CD4-positive, alpha-beta T cell (primary cell): ENCODE measurements at regions not wholly inside any gene's neighbourhood (a gene's known extent, or its start where the extent isn't known, plus 50 kb on each side); places are given as distances from the start of the nearest gene placed in this dataset.

Experiments
- ATAC-seq: fragments of 200-7000 bp; cut with Tn5 transposase; one replicate; pipeline ENCODE4 v1.10.0; 2022; ENCODE audit warnings: mild to moderate bottlenecking; ENCODE audit not compliant: poor library complexity
- CTCF ChIA-PET: fragments of 350-600 bp; sonication (Branson Sonifier 250); formaldehyde crosslinking; loops from one replicate; lab custom pipeline; 2021; ENCODE audit warnings: antibody characterized with exemption, inconsistent platforms; lab: Charles Lee
- POLR2A ChIA-PET: fragments of 350-600 bp; sonication (Branson Sonifier 250); formaldehyde crosslinking; loops from one replicate; lab custom pipeline; 2021; ENCODE audit warnings: antibody characterized with exemption, inconsistent platforms; lab: Charles Lee
- DNase-seq, 14 experiments: peaks; one replicate each; pipeline ENCODE4 v3.0.0-alpha.2; 2013 to 2020; ENCODE audit warnings: mixed read lengths in 2 of 14
- H3K27ac ChIP-seq, 2 donors: one replicate each; pipeline versions ENCODE4 v1.5.1 to v1.7.0; 2013; ENCODE audit warnings: low read length in 2 of 2, low read depth in 1 of 2, mild to moderate bottlenecking in 1 of 2
- H3K27me3 ChIP-seq, 2 experiments: 1 replicate in 1 of 2; 2 replicates in 1 of 2; pipeline versions ENCODE4 v1.6.1 to v1.7.0; 2013; ENCODE audit warnings: low read length in 2 of 2, control low read depth in 1 of 2, mild to moderate bottlenecking in 1 of 2, moderate library complexity in 1 of 2; ENCODE audit not compliant: insufficient read depth in 2 of 2, control insufficient read depth in 1 of 2
- H3K36me3 ChIP-seq: one replicate; pipeline ENCODE4 v1.6.1; 2013; ENCODE audit warnings: low read length, control low read depth; ENCODE audit not compliant: insufficient read depth
- H3K4me1 ChIP-seq: one replicate; pipeline ENCODE4 v1.6.1; 2013; ENCODE audit warnings: low read length, control low read depth; ENCODE audit not compliant: insufficient read depth
- H3K4me3 ChIP-seq: one replicate; pipeline ENCODE4 v1.5.1; 2013; ENCODE audit warnings: mild to moderate bottlenecking, low read length, moderate library complexity
- H3K9me3 ChIP-seq, 2 experiments: 1 replicate in 1 of 2; 2 replicates in 1 of 2; pipeline versions ENCODE4 v1.6.1 to v1.7.0; 2013; ENCODE audit warnings: low read length in 2 of 2, mild to moderate bottlenecking in 2 of 2, control low read depth in 1 of 2, moderate library complexity in 1 of 2; ENCODE audit not compliant: control insufficient read depth in 1 of 2, insufficient read depth in 1 of 2
- H3K27ac Mint-ChIP-seq: one replicate; pipeline ENCODE4 v1.8.0; 2020; ENCODE audit warnings: mixed read lengths
- H3K27me3 Mint-ChIP-seq: one replicate; pipeline ENCODE4 v1.8.0; 2021; ENCODE audit warnings: mixed read lengths
- H3K36me3 Mint-ChIP-seq: one replicate; pipeline ENCODE4 v1.8.0; 2021; ENCODE audit warnings: low read depth, mixed read lengths
- H3K4me1 Mint-ChIP-seq: one replicate; pipeline ENCODE4 v1.8.0; 2021; ENCODE audit warnings: low read depth, mixed read lengths
- H3K4me3 Mint-ChIP-seq: one replicate; pipeline ENCODE4 v1.8.0; 2020; ENCODE audit warnings: mild to moderate bottlenecking, mixed read lengths
- H3K9me3 Mint-ChIP-seq: one replicate; pipeline ENCODE4 v1.8.0; 2020; ENCODE audit warnings: mixed read lengths
- intact Hi-C, 2 experiments: fragments of 100-400 bp; cut with DNase I in 1 of 2; cut with micrococcal nuclease in 1 of 2; formaldehyde crosslinking; loops; one replicate each; pipeline versions ENCODE4 v1.15.1 to v1.9.0; 2023 to 2025; cut with DNase I, micrococcal nuclease
- TF ChIP-seq, protein P1 (sequence below): fragments of 200-600 bp; IDR thresholded peaks from one replicate; pipeline ENCODE4 v1.8.0; 2022; ENCODE audit warnings: antibody characterized with exemption, mild to moderate bottlenecking

DNA sequence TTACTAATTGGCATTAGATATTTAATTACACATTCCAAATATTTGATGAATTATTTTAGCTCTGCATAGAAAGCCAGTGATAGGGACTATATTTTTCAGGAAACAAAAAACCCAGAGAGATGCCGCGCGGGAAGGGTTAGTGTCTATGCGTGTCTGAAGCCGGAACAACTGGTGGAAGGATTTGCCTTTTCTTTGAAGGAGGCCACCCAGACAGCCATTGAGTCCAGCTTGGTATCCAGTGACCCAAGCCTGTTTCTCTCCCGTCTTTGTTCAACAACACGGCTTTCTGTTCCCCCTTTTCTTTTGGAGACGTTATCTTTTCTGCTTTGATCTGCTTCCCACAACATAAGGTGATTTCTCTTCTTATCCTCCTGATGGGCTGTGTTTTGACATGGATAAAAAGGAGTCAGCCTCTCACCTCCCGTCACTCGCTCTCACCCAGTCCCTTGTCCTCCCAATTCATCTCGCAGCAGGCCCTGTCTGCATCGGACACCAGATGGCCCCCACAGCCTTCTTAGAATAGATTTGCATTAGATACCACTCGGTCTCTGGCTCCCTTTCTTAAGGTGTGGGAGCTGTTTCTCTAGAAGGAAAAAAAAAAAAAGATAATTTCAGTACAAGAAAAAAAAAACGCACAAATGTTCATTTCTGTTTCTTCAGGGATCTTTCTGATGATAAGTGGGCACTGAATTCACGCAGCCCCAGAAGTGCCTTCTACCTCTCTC lies 361.8 kb downstream of the ZNF536 start:
- Mint-ChIP-seq H3K4me1 (no peaks in the 10 kb centered on the region), H3K36me3 (no peaks in the 10 kb centered on the region), H3K27ac (no peak overlapping the region), H3K9me3 (no peaks in the 10 kb centered on the region), H3K4me3 (no peak overlapping the region), H3K27me3 (peaks cover 4% of the 10 kb centered on the region)
- TF ChIP-seq, protein P1, sequence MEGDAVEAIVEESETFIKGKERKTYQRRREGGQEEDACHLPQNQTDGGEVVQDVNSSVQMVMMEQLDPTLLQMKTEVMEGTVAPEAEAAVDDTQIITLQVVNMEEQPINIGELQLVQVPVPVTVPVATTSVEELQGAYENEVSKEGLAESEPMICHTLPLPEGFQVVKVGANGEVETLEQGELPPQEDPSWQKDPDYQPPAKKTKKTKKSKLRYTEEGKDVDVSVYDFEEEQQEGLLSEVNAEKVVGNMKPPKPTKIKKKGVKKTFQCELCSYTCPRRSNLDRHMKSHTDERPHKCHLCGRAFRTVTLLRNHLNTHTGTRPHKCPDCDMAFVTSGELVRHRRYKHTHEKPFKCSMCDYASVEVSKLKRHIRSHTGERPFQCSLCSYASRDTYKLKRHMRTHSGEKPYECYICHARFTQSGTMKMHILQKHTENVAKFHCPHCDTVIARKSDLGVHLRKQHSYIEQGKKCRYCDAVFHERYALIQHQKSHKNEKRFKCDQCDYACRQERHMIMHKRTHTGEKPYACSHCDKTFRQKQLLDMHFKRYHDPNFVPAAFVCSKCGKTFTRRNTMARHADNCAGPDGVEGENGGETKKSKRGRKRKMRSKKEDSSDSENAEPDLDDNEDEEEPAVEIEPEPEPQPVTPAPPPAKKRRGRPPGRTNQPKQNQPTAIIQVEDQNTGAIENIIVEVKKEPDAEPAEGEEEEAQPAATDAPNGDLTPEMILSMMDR = no peak
- CTCF ChIA-PET = interaction anchor here (0.5 kb wide), 1 partner anchor 479 kb away, joined by 4 read pairs; no protein-coding TSS in a partner anchor
- no peaks in the 10 kb centered on the region for H3K36me3 ChIP-seq
- no peaks in the 10 kb centered on the region for H3K4me1 ChIP-seq
- intact Hi-C loops = no loop called here
- H3K4me3 ChIP-seq = no peak overlapping the region
- DNase-seq (no peak), ATAC-seq (no peak)
- POLR2A ChIA-PET = no interaction called here
- peaks cover 0 to 3% of the 10 kb centered on the region in 2 experiments for H3K27me3 ChIP-seq
- no peak overlapping the region for H3K27ac ChIP-seq
- peaks cover 0 to 4% of the 10 kb centered on the region in 2 experiments for H3K9me3 ChIP-seq

DNA sequence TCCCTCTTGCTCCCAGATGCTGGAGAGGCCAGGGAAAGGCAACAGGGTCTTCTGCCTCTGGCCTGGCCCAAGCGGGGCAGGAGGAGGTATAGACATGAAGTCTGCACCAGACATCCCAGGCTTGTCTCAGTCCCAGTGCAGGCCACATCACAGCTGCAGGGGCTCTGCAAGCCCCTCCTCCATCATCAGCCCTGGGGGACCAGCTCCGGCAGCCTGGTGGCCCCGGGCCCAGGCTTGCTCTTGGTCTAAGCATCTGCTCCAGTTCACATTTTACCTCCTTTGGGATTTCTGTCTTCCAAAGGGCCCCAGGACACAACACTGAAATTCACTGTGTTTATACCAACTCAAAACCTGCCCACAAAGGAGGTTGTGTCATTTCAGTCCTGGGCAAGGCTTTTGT lies 359.4 kb downstream of the ZNF536 start:
- peaks cover 0 to 4% of the 10 kb centered on the region in 2 experiments for H3K9me3 ChIP-seq
- CTCF ChIA-PET = no interaction called here
- Mint-ChIP-seq H3K9me3 (no peaks in the 10 kb centered on the region), H3K27me3 (no peaks in the 10 kb centered on the region), H3K27ac (no peak overlapping the region), H3K36me3 (no peaks in the 10 kb centered on the region), H3K4me1 (no peaks in the 10 kb centered on the region), H3K4me3 (no peak overlapping the region)
- no peak overlapping the region for H3K27ac ChIP-seq
- H3K36me3 ChIP-seq = no peaks in the 10 kb centered on the region
- no peak for ATAC-seq
- intact Hi-C loops = no loop called here
- no peaks in the 10 kb centered on the region for H3K4me1 ChIP-seq
- peaks cover 0 to 3% of the 10 kb centered on the region in 2 experiments for H3K27me3 ChIP-seq
- DNase-seq = no peak
- POLR2A ChIA-PET = no interaction called here
- no peak overlapping the region for H3K4me3 ChIP-seq
- TF ChIP-seq, protein P1 = no peak

DNA sequence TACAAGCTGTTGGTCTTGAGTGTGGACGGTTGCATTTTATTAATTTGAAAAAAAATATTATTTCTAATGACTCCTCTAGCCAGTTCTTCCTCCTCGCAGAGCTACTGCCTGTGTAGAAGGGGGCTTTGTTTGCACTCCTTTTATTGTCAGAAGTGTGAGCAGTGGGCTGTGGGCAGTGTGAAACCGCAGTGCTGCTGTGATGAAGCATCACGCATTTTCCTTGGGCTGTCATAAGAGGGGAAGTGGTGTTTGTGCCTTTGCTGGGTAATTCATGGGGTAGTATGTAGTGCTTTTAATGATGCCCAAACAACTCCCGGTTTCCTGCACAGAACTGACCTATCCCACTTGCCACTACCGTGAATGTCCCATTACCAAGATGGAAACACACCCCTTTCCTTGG lies 357.3 kb downstream of the ZNF536 start:
- intact Hi-C loops = no loop called here
- Mint-ChIP-seq H3K4me1 (no peaks in the 10 kb centered on the region), H3K9me3 (no peaks in the 10 kb centered on the region), H3K27me3 (no peaks in the 10 kb centered on the region), H3K27ac (no peak overlapping the region), H3K4me3 (no peak overlapping the region), H3K36me3 (no peaks in the 10 kb centered on the region)
- H3K27ac ChIP-seq = no peak overlapping the region
- H3K4me1 ChIP-seq = no peaks in the 10 kb centered on the region
- TF ChIP-seq, protein P1 = no peak
- DNase-seq (no peak), ATAC-seq (no peak)
- POLR2A ChIA-PET = no interaction called here
- no peak overlapping the region for H3K4me3 ChIP-seq
- no peaks in the 10 kb centered on the region for H3K27me3 ChIP-seq
- H3K9me3 ChIP-seq = peaks cover 0 to 4% of the 10 kb centered on the region in 2 experiments
- CTCF ChIA-PET = no interaction called here
- H3K36me3 ChIP-seq = no peaks in the 10 kb centered on the region
